PFSK-1 (cell line): ENCODE measurements at regions not wholly inside any gene's neighbourhood (a gene's known extent, or its start where the extent isn't known, plus 50 kb on each side); places are given as distances from the start of the nearest gene placed in this dataset.

ENCODE experiments used
- FOXP2 ChIP-seq: optimal IDR thresholded peaks from 2 replicates; pipeline ENCODE3; 2011; ENCODE audit warnings: borderline replicate concordance, control low read depth, inconsistent platforms; ENCODE audit not compliant: insufficient read depth; ENCODE audit errors: extremely low read length, extremely low read depth
- POLR2AphosphoS5 ChIP-seq: IDR thresholded peaks from 2 replicates; pipeline ENCODE4 v1.6.1; 2012; ENCODE audit warnings: low read depth, mild to moderate bottlenecking, control low read depth, low read length, moderate library complexity
- SIN3A ChIP-seq: IDR thresholded peaks from 2 replicates; pipeline ENCODE4 v1.6.1; 2012; ENCODE audit warnings: mild to moderate bottlenecking, low read length, moderate library complexity, borderline replicate concordance; ENCODE audit not compliant: insufficient read depth
- TAF1 ChIP-seq: IDR thresholded peaks from 2 replicates; pipeline ENCODE4 v1.6.1; 2012; ENCODE audit warnings: low read length, control low read depth, borderline replicate concordance; ENCODE audit not compliant: insufficient read depth
- TF ChIP-seq, protein P1 (sequence below), 2 experiments: IDR thresholded peaks; 2 replicates each; pipeline versions ENCODE4 v1.6.1 to v1.8.0; 2011 to 2012; ENCODE audit warnings: low read depth in 2 of 2, low read length in 2 of 2, control low read depth in 1 of 2, inconsistent platforms in 1 of 2, mild to moderate bottlenecking in 1 of 2, moderate library complexity in 1 of 2; ENCODE audit not compliant: insufficient read depth in 1 of 2

DNA sequence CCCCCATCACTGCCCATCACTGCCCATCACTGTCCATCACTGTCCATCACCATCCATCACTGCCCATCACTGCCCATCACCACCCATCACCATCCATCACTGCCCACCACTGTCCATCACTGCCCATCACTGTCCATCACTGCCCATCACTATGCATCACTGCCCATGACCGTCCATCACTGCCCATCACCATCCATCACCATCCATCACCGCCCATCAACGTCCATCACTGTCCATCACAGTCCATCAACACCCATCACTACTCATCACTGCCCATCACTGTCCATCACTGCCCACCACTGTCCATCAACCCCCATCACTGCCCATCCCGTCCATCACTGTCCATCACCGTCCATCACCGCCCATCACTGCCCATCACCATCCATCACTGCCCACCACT is 57.8 kb upstream of the OTOS start:
- TF ChIP-seq POLR2AphosphoS5: no peak
- no peak for TF ChIP-seq SIN3A
- TF ChIP-seq FOXP2: no peak
- no peak for TF ChIP-seq TAF1
- TF ChIP-seq, protein P1, sequence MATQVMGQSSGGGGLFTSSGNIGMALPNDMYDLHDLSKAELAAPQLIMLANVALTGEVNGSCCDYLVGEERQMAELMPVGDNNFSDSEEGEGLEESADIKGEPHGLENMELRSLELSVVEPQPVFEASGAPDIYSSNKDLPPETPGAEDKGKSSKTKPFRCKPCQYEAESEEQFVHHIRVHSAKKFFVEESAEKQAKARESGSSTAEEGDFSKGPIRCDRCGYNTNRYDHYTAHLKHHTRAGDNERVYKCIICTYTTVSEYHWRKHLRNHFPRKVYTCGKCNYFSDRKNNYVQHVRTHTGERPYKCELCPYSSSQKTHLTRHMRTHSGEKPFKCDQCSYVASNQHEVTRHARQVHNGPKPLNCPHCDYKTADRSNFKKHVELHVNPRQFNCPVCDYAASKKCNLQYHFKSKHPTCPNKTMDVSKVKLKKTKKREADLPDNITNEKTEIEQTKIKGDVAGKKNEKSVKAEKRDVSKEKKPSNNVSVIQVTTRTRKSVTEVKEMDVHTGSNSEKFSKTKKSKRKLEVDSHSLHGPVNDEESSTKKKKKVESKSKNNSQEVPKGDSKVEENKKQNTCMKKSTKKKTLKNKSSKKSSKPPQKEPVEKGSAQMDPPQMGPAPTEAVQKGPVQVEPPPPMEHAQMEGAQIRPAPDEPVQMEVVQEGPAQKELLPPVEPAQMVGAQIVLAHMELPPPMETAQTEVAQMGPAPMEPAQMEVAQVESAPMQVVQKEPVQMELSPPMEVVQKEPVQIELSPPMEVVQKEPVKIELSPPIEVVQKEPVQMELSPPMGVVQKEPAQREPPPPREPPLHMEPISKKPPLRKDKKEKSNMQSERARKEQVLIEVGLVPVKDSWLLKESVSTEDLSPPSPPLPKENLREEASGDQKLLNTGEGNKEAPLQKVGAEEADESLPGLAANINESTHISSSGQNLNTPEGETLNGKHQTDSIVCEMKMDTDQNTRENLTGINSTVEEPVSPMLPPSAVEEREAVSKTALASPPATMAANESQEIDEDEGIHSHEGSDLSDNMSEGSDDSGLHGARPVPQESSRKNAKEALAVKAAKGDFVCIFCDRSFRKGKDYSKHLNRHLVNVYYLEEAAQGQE (IDR thresholded peaks at IDR 0.05; ENCODE audit: insufficient read depth in 1 of 2, low read depth in 2 of 2, low read length in 2 of 2): no peak

DNA sequence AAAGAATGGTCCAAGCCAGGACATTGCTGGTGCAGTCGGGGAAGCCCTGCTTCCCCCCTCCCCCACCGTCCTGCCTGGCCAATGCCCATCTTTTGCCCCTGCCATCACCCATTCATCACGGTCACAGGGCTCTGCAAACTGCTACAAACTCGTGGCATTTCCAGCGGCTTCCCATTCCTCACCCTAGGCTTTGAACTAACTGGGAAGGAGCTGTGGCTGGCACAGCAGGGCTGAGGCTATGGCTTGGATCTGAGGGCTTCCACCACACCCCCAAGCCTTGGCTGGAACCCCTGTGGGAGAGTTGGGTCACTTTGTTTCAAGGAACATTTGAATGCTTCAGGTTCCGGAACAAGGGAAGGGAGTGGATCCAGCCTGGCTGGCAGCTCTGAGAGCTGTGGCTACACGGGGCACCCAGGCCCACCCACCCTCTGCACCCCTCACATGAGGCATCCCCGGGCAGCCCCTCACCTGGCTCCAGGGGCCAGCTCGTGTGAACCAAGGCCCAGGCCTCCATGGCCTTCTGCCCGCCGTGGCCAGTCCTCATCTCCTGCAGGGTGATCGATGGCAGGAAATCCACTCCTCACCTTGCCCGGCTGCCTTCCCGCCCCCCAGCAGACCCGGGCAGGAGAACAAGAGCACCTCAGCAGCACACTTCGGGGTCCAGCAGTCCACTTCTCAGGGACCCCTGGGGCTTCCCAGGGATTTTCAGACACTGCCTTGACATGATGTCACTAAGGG is 58.8 kb upstream of the OTOS start:
- TF ChIP-seq TAF1 (no peak), SIN3A (no peak), FOXP2 (no peak), POLR2AphosphoS5 (no peak)
- TF ChIP-seq, protein P1 (IDR thresholded peaks at IDR 0.05; ENCODE audit: insufficient read depth in 1 of 2, low read depth in 2 of 2, low read length in 2 of 2): no peak

DNA sequence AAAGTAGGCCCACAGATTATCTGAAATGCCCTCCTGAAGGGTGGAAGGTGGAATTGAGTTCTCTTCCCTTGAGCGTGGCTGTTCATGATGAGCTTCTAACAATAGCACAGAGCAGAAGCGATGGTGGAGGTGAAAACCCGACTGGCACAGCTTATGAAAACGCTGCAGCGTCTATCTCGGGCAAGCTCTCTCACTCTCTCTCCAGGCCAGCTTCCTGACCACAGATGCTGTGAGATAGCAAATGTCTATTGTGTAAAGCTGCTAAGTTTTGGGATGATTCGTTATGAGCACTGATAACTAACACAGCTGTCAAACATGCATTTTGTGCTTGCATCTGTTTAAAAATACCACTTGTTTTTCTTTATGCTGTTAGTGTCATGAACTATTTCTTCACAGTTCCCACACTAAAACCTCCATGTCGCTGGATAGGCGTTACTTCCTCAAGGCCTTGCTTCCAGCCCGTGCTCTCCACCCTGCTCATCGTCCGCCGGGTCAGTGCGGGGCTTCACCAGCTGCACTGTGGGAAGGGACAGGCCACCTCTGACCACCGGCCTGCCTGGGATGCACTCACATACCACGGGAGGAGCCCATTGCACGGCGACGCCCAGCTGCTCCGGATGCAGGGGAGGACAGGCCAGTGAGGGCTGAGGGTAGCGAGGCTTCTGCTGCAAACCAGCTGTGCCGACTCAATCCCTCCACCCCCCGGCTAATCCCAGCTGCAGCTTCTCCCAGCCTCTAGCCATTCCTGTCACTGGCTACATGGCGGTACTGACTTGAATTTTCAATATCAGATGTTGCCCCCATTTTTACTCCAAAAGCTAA is 60.0 kb upstream of the OTOS start:
- TF ChIP-seq TAF1: no peak
- no peak for TF ChIP-seq SIN3A
- TF ChIP-seq FOXP2: no peak
- no peak for TF ChIP-seq POLR2AphosphoS5
- TF ChIP-seq, protein P1 (IDR thresholded peaks at IDR 0.05; ENCODE audit: insufficient read depth in 1 of 2, low read depth in 2 of 2, low read length in 2 of 2): no peak

DNA sequence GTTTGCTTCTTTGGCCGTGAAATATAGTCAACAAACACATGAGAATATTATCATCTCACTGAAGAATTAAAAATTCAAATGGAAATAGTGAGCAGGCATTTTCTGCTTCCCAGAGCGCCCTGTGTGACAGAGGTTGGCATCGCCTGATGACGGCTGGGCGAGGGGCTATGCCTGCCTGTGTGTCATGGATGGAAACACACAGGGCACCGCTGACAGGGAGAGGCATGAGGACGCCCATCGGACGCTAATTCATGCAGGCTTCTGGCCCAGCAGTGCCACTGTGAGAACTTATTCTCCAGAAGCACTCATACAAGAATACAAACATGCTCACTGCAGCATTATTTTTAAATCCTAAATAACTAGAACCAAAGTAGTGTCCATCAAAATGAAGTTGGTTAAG is 61.4 kb upstream of the OTOS start:
- TF ChIP-seq SIN3A (no peak), TAF1 (no peak), POLR2AphosphoS5 (no peak), FOXP2 (no peak)
- TF ChIP-seq, protein P1 (IDR thresholded peaks at IDR 0.05; ENCODE audit: insufficient read depth in 1 of 2, low read depth in 2 of 2, low read length in 2 of 2): no peak
